GM12878 (cell line): ENCODE measurements at regions not wholly inside any gene's neighbourhood (a gene's known extent, or its start where the extent isn't known, plus 50 kb on each side); places are given as distances from the start of the nearest gene placed in this dataset.

Source experiments
- CHD4 ChIP-seq: fragments of 200-600 bp; sonication (generic); IDR thresholded peaks from 2 replicates; pipeline ENCODE4 v1.6.1; 2016; ENCODE audit warnings: mild to moderate bottlenecking
- HDGF ChIP-seq: fragments of 450-650 bp; IDR thresholded peaks from 2 replicates; pipeline ENCODE4 v1.6.1; 2016; ENCODE audit warnings: antibody characterized with exemption
- PKNOX1 ChIP-seq: fragments of 450-650 bp; IDR thresholded peaks from 2 replicates; pipeline ENCODE4 v1.6.1; 2016; ENCODE audit warnings: mild to moderate bottlenecking
- USF1 ChIP-seq: IDR thresholded peaks from 2 replicates; pipeline ENCODE4 v1.6.1; 2011; ENCODE audit warnings: borderline replicate concordance, low read depth, mild to moderate bottlenecking, moderate library complexity, mixed read lengths, low read length; ENCODE audit not compliant: insufficient read depth; ENCODE audit errors: extremely low read length

GRCh38 chr14:49428076-49428475 is 158.1 kb downstream of the RPS29 start:
- TF ChIP-seq PKNOX1 (no peak), USF1 (no peak), CHD4 (no peak), HDGF (no peak)
